Thyroid gland (tissue), 4 donors: ENCODE measurements at regions not wholly inside any gene's neighbourhood (a gene's known extent, or its start where the extent isn't known, plus 50 kb on each side); places are given as distances from the start of the nearest gene placed in this dataset.

ENCODE experiments used
- POLR2A ChIP-seq, 2 donors: fragments of 450-650 bp; IDR thresholded peaks; one replicate each; pipeline ENCODE4 v1.6.1; 2017; ENCODE audit warnings: antibody characterized with exemption in 2 of 2, mild to moderate bottlenecking in 2 of 2, moderate library complexity in 1 of 2
- TF ChIP-seq, protein P1 (sequence below), 6 experiments: fragments of 200-600 bp in 3 of 6; fragments of 450-650 bp in 3 of 6; sonication (generic) in 3 of 6; IDR thresholded peaks; one replicate each; pipeline ENCODE4 v1.5.1; 2016 to 2019; ENCODE audit warnings: antibody characterized with exemption in 6 of 6, mild to moderate bottlenecking in 2 of 6, inconsistent platforms in 1 of 6, moderate library complexity in 1 of 6

DNA sequence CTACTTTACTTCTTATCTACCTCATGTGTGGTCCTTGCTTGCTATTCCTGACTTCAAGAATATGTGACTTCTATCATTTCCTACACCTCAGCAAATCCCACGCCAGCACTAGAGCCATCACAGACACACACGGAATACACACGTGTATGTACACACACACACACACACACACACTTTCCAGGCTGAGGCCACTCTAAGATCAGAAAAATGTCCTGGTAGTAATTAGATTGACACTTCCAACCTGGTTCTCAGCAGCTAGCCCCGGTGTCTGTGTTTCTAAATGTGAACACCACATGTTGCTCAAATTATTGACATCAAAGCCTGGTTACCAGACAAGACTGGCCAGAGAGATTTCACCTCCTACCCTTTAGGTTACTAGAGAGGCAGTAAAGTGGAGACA, 54.1 kb upstream of the SASH1 start:
- TF ChIP-seq, protein P1, sequence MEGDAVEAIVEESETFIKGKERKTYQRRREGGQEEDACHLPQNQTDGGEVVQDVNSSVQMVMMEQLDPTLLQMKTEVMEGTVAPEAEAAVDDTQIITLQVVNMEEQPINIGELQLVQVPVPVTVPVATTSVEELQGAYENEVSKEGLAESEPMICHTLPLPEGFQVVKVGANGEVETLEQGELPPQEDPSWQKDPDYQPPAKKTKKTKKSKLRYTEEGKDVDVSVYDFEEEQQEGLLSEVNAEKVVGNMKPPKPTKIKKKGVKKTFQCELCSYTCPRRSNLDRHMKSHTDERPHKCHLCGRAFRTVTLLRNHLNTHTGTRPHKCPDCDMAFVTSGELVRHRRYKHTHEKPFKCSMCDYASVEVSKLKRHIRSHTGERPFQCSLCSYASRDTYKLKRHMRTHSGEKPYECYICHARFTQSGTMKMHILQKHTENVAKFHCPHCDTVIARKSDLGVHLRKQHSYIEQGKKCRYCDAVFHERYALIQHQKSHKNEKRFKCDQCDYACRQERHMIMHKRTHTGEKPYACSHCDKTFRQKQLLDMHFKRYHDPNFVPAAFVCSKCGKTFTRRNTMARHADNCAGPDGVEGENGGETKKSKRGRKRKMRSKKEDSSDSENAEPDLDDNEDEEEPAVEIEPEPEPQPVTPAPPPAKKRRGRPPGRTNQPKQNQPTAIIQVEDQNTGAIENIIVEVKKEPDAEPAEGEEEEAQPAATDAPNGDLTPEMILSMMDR (IDR thresholded peaks at IDR 0.05), result no peak
- no peak for TF ChIP-seq POLR2A (IDR thresholded peaks at IDR 0.05)
